Upper lobe of left lung (tissue), 6 donors: ENCODE measurements at regions not wholly inside any gene's neighbourhood (a gene's known extent, or its start where the extent isn't known, plus 50 kb on each side); places are given as distances from the start of the nearest gene placed in this dataset.

Experiments
- ATAC-seq, 2 donors: fragments of 200-7000 bp; cut with Tn5 transposase; one replicate each; pipeline ENCODE4 v1.9.1; 2022; ENCODE audit warnings: mild to moderate bottlenecking in 2 of 2, moderate library complexity in 2 of 2; ENCODE audit not compliant: low FRiP score in 2 of 2
- DNase-seq, 2 donors: peaks; one replicate each; pipeline ENCODE4 v3.0.0-alpha.2; 2019 to 2020
- H3K27ac ChIP-seq, 4 donors: fragments of 200-600 bp; sonication (generic); one replicate each; pipeline ENCODE4 v1.5.1; 2016 to 2019
- H3K27me3 ChIP-seq, 4 donors: fragments of 200-600 bp; sonication (generic); one replicate each; pipeline ENCODE4 v1.5.1; 2017 to 2019
- H3K36me3 ChIP-seq, 4 donors: fragments of 200-600 bp; sonication (generic); one replicate each; pipeline ENCODE4 v1.5.1; 2016 to 2019
- H3K4me1 ChIP-seq, 4 donors: fragments of 200-600 bp; sonication (generic); one replicate each; pipeline ENCODE4 v1.5.1; 2018 to 2019
- H3K4me3 ChIP-seq, 4 donors: fragments of 200-600 bp; sonication (generic); one replicate each; pipeline ENCODE4 v1.5.1; 2017 to 2019; ENCODE audit warnings: mild to moderate bottlenecking in 2 of 4, moderate library complexity in 1 of 4
- H3K9me3 ChIP-seq, 4 donors: fragments of 200-600 bp; sonication (generic); one replicate each; pipeline ENCODE4 v1.5.1; 2018 to 2019
- CTCF ChIP-seq, 6 experiments: fragments of 450-650 bp in 4 of 6; fragments of 200-600 bp in 2 of 6; sonication (generic) in 2 of 6; IDR thresholded peaks; one replicate each; pipeline ENCODE4 v1.5.1; 2016 to 2019; ENCODE audit warnings: antibody characterized with exemption in 6 of 6
- EP300 ChIP-seq, 4 donors: sonication (generic); formaldehyde crosslinking; IDR thresholded peaks; one replicate each; pipeline ENCODE4 v1.5.1; 2017; ENCODE audit warnings: antibody characterized with exemption in 4 of 4, control low read depth in 2 of 4
- POLR2A ChIP-seq, 4 donors: fragments of 450-650 bp; IDR thresholded peaks; one replicate each; pipeline ENCODE4 v1.5.1; 2016 to 2017; ENCODE audit warnings: antibody characterized with exemption in 4 of 4, mild to moderate bottlenecking in 2 of 4
- POLR2AphosphoS5 ChIP-seq, 2 donors: sonication (generic); formaldehyde crosslinking; IDR thresholded peaks; one replicate each; pipeline ENCODE4 v1.5.1; 2017; ENCODE audit warnings: antibody characterized with exemption in 2 of 2
- WGBS, 2 donors: methylation state at CpG; one replicate each; pipeline ENCODE4 v1.1.5; 2017 to 2018; 5-methylcytosine and 5-hydroxymethylcytosine counted together
- donor health status: DM: no; HTN: no; CAD: no; lungs with moderate emphysema.
- donor health status: DM: no; HTN: yes; CAD: no; lungs with severe emphysema.

DNA sequence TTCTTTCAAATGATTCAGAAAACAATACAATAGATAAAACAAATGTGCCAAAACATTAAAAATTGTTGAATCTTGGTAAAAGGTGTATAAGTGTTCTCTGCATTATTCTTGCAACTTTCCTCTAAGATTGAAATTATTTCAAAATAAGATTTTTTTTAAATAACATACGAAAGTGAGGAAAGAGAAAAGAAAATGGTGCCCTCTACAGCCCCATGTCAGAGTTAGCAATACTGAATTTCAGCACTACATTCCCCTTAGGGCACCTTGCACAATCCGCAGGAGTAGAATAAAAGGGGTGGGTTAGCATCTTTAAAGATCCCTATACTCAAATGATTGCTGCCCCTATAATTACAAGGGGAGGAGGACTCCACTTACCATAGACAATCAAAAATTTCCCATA is 433.7 kb downstream of the BCL11A start:
- WGBS, 2 donors, result 75 to 76% methylated on average over 2 of the region's 2 CpGs

GRCh38 chr2:60118917-60119316 is 434.5 kb downstream of the BCL11A start:
- Histone ChIP-seq H3K4me3 (no peak overlapping the region), H3K27me3 (no peaks in the 10 kb centered on the region), H3K27ac (no peak overlapping the region), H3K9me3 (no peaks in the 10 kb centered on the region), H3K4me1 (no peaks in the 10 kb centered on the region), H3K36me3 (no peaks in the 10 kb centered on the region)
- no peak for ATAC-seq
- DNase-seq, result no peak
- 96 to 97% methylated on average over 1 of the region's 1 CpG for WGBS, 2 donors
- TF ChIP-seq POLR2A (IDR thresholded peaks at IDR 0.05) (no peak), POLR2AphosphoS5 (IDR thresholded peaks at IDR 0.05) (no peak), EP300 (IDR thresholded peaks at IDR 0.05) (no peak), CTCF (IDR thresholded peaks at IDR 0.05) (no peak)

More for the DNA sequence above, 433.7 kb downstream of the BCL11A start:
- Histone ChIP-seq H3K4me3 (no peak overlapping the region), H3K27me3 (no peaks in the 10 kb centered on the region), H3K36me3 (no peaks in the 10 kb centered on the region), H3K9me3 (no peaks in the 10 kb centered on the region), H3K27ac (no peak overlapping the region), H3K4me1 (no peaks in the 10 kb centered on the region)
- no peak for DNase-seq
- ATAC-seq, result no peak
- no peak for TF ChIP-seq EP300 (IDR thresholded peaks at IDR 0.05)
- TF ChIP-seq POLR2A (IDR thresholded peaks at IDR 0.05), result no peak
- no peak for TF ChIP-seq CTCF (IDR thresholded peaks at IDR 0.05)
- TF ChIP-seq POLR2AphosphoS5 (IDR thresholded peaks at IDR 0.05), result no peak

GRCh38 chr2:60118061-60118460 is 435.4 kb downstream of the BCL11A start:
- Histone ChIP-seq H3K36me3 (no peaks in the 10 kb centered on the region), H3K9me3 (no peaks in the 10 kb centered on the region), H3K4me3 (no peak overlapping the region), H3K27ac (no peak overlapping the region), H3K27me3 (no peaks in the 10 kb centered on the region), H3K4me1 (no peaks in the 10 kb centered on the region)
- 51 to 56% methylated on average over 1 of the region's 1 CpG for WGBS, 2 donors
- TF ChIP-seq CTCF (IDR thresholded peaks at IDR 0.05) (no peak), POLR2A (IDR thresholded peaks at IDR 0.05) (no peak), POLR2AphosphoS5 (IDR thresholded peaks at IDR 0.05) (no peak), EP300 (IDR thresholded peaks at IDR 0.05) (no peak)
- no peak for ATAC-seq
- no peak for DNase-seq

DNA sequence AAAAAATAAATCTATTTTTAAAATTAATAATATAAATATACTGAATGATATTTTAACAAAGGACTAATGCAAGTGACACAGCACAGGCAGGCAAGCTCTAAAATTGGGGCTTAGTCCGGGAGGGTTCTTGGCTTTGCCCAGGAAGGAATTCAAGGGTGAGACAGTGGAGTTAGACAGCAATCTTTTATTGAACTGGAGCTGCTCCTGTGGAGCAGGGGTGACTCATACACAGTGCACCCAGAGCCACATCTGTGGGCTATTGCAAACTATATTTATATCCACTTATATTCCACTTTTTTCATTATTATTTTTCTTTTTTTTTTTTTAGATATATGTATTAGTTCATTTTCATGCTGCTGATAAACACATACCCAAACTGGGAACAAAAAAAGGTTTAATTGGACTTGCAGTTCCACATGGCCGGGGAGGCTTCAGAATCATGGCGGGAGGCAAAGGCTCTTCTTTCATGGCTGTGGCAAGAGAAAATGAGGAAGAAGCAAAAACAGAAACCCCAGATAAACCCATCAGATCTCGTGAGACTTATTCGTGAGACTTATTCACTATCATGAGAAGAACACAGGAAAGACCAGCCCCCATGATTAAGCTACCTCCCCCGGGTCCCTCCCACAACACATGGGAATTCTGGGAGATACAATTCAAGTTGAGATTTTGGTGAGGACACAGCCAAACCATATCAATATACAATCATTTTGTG is 437.1 kb downstream of the BCL11A start:
- 81 to 94% methylated on average over 4 to 6 of the region's 6 CpGs for WGBS, 2 donors
- DNase-seq (no peak), ATAC-seq (no peak)
- no peak overlapping the region for H3K27ac ChIP-seq
- no peak overlapping the region for H3K4me3 ChIP-seq
- H3K36me3 ChIP-seq, result no peaks in the 10 kb centered on the region
- no peaks in the 10 kb centered on the region for H3K4me1 ChIP-seq
- H3K27me3 ChIP-seq, result no peaks in the 10 kb centered on the region
- no peaks in the 10 kb centered on the region for H3K9me3 ChIP-seq
- no peak for TF ChIP-seq POLR2A (IDR thresholded peaks at IDR 0.05)
- no peak for TF ChIP-seq POLR2AphosphoS5 (IDR thresholded peaks at IDR 0.05)
- TF ChIP-seq EP300 (IDR thresholded peaks at IDR 0.05), result no peak
- TF ChIP-seq CTCF (IDR thresholded peaks at IDR 0.05), result no peak

GRCh38 chr2:60109744-60110143 is 443.7 kb downstream of the BCL11A start:
- Histone ChIP-seq H3K36me3 (no peaks in the 10 kb centered on the region), H3K27me3 (no peaks in the 10 kb centered on the region), H3K4me3 (no peak overlapping the region), H3K27ac (no peak overlapping the region), H3K4me1 (no peaks in the 10 kb centered on the region), H3K9me3 (no peaks in the 10 kb centered on the region)
- ATAC-seq (no peak), DNase-seq (no peak)
- WGBS, 2 donors, result 86 to 94% methylated on average over 1 of the region's 1 CpG
- no peak for TF ChIP-seq EP300 (IDR thresholded peaks at IDR 0.05)
- no peak for TF ChIP-seq POLR2A (IDR thresholded peaks at IDR 0.05)
